ENCODE measurements at regions not wholly inside any gene's neighbourhood (a gene's known extent, or its start where the extent isn't known, plus 50 kb on each side); places are given as distances from the start of the nearest gene placed in this dataset.

- DNase-seq (ENCODE audit: low spot score) = no peak
These were observed 357.3 kb upstream of the SLC8A1 start for GRCh38 chr2:40809156-40809555.

GRCh38 chr2:40814616-40815015, 362.7 kb upstream of the SLC8A1 start:
- DNase-seq (ENCODE audit: low spot score) = no peak

GRCh38 chr2:40820319-40820718, 368.4 kb upstream of the SLC8A1 start:
- DNase-seq (ENCODE audit: low spot score) = no peak

GRCh38 chr2:40823478-40823877, 371.6 kb upstream of the SLC8A1 start:
- DNase-seq (ENCODE audit: low spot score) = no peak

GRCh38 chr2:40824278-40824677, 372.4 kb upstream of the SLC8A1 start:
- DNase-seq (ENCODE audit: low spot score) = no peak

- DNase-seq (ENCODE audit: low spot score) = no peak
These were observed 375.5 kb upstream of the SLC8A1 start for GRCh38 chr2:40827392-40827791.

- DNase-seq (ENCODE audit: low spot score) = no peak
These were observed 379.5 kb upstream of the SLC8A1 start for GRCh38 chr2:40831321-40831873.

- no peak for DNase-seq (ENCODE audit: low spot score)
These were observed 390.0 kb upstream of the SLC8A1 start for GRCh38 chr2:40841856-40842255.

- DNase-seq (ENCODE audit: low spot score) = no peak
These were observed 392.7 kb upstream of the SLC8A1 start for GRCh38 chr2:40844353-40845277.

GRCh38 chr2:40851661-40852060, 399.8 kb upstream of the SLC8A1 start:
- no peak for DNase-seq (ENCODE audit: low spot score)

- DNase-seq (ENCODE audit: low spot score) = no peak
These were observed 407.7 kb upstream of the SLC8A1 start for GRCh38 chr2:40859617-40860016.

- DNase-seq (ENCODE audit: low spot score) = no peak
These were observed 415.9 kb upstream of the SLC8A1 start for GRCh38 chr2:40867829-40868228.

- no peak for DNase-seq (ENCODE audit: low spot score)
These were observed 420.7 kb upstream of the SLC8A1 start for GRCh38 chr2:40872580-40872979.

- DNase-seq (ENCODE audit: low spot score) = no peak
These were observed 422.5 kb upstream of the SLC8A1 start for GRCh38 chr2:40874380-40874779.

GRCh38 chr2:40877734-40878288, 425.9 kb upstream of the SLC8A1 start:
- DNase-seq (ENCODE audit: low spot score) = no peak

- DNase-seq (ENCODE audit: low spot score) = no peak
These were observed 427.4 kb upstream of the SLC8A1 start for GRCh38 chr2:40879305-40879704.

GRCh38 chr2:40886100-40886499, 434.2 kb upstream of the SLC8A1 start:
- no peak for DNase-seq (ENCODE audit: low spot score)

- DNase-seq (ENCODE audit: low spot score) = no peak
These were observed 434.8 kb upstream of the SLC8A1 start for GRCh38 chr2:40886655-40887054.

- DNase-seq (ENCODE audit: low spot score) = no peak
These were observed 444.5 kb upstream of the SLC8A1 start for GRCh38 chr2:40896358-40896757.

- DNase-seq (ENCODE audit: low spot score) = no peak
These were observed 462.8 kb upstream of the SLC8A1 start for GRCh38 chr2:40914666-40915065.

- DNase-seq (ENCODE audit: low spot score) = no peak
These were observed 463.8 kb upstream of the SLC8A1 start for GRCh38 chr2:40915651-40916050.

GRCh38 chr2:40935349-40935748, 483.5 kb upstream of the SLC8A1 start:
- no peak for DNase-seq (ENCODE audit: low spot score)

GRCh38 chr2:40937284-40937683, 485.4 kb upstream of the SLC8A1 start:
- no peak for DNase-seq (ENCODE audit: low spot score)

Measured in pons (tissue), 1 donor.